ENCODE measurements at regions not wholly inside any gene's neighbourhood (a gene's known extent, or its start where the extent isn't known, plus 50 kb on each side); places are given as distances from the start of the nearest gene placed in this dataset.

DNA sequence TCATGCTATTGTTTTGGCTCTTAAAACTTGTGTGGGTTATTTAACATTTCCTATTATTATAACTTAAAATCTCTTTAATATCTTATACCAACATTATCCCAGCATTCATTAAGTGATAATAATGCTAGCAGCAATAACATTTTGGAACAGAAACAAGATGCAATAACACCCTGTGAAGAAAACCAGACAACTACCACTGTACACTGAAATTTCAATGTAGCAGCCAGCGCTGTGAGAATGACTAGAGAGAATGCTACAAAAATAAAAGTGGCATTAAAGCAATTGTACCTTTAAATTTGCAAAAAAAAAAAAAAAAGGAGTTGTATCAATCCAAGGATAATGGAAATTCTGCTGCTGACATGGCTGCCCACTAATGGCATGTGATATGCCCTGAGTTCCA lies 269.9 kb downstream of the TTC32 start (continued):
- TF ChIP-seq, protein P1, sequence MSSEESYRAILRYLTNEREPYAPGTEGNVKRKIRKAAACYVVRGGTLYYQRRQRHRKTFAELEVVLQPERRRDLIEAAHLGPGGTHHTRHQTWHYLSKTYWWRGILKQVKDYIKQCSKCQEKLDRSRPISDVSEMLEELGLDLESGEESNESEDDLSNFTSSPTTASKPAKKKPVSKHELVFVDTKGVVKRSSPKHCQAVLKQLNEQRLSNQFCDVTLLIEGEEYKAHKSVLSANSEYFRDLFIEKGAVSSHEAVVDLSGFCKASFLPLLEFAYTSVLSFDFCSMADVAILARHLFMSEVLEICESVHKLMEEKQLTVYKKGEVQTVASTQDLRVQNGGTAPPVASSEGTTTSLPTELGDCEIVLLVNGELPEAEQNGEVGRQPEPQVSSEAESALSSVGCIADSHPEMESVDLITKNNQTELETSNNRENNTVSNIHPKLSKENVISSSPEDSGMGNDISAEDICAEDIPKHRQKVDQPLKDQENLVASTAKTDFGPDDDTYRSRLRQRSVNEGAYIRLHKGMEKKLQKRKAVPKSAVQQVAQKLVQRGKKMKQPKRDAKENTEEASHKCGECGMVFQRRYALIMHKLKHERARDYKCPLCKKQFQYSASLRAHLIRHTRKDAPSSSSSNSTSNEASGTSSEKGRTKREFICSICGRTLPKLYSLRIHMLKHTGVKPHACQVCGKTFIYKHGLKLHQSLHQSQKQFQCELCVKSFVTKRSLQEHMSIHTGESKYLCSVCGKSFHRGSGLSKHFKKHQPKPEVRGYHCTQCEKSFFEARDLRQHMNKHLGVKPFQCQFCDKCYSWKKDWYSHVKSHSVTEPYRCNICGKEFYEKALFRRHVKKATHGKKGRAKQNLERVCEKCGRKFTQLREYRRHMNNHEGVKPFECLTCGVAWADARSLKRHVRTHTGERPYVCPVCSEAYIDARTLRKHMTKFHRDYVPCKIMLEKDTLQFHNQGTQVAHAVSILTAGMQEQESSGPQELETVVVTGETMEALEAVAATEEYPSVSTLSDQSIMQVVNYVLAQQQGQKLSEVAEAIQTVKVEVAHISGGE (CRISPR knock-in tag; IDR thresholded peaks at IDR 0.05) = no peak
- no peak for TF ChIP-seq SIX5 (IDR thresholded peaks at IDR 0.05; ENCODE audit: low read depth, low read length, severe bottlenecking)
- no peak for TF ChIP-seq FOS (IDR thresholded peaks at IDR 0.05; ENCODE audit: borderline replicate concordance, extremely low read depth, insufficient read length)

DNA sequence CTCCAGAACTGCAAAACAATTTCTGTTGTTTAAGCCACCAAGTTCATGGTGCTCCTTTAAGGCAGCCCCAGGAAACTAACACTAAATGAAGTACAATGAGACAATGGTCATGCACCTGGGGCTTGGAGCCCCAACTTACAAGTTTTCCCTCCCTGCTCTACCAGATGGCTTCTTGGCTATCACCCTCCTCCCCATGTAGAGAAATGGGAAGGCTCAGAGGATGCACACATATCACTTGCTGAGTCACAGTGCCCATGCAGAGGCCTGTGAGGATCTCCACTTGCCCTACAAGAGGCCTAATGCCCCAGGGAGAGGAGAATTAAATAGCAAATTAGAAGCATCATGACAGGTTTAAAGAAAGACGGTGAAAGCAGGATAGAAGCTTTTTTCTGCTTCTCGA lies 270.9 kb downstream of the TTC32 start:
- FAIRE-seq = no peak
- Histone ChIP-seq H3K36me3 (ENCODE audit: control insufficient read depth in 2 of 2, insufficient read depth in 2 of 2, low read length in 1 of 2) (no peaks in the 10 kb centered on the region), H3K79me2 (ENCODE audit: control insufficient read depth, insufficient read depth, low read length) (no peaks in the 10 kb centered on the region), H3K27ac (ENCODE audit: control insufficient read depth, insufficient read depth) (no peak overlapping the region), H3K4me1 (ENCODE audit: control insufficient read depth, insufficient read depth, low read length) (no peaks in the 10 kb centered on the region), H3K9me3 (replicated peaks; ENCODE audit: control insufficient read depth, insufficient read depth, low read length) (no peaks in the 10 kb centered on the region), H3K4me3 (no peak overlapping the region), H4K20me1 (ENCODE audit: control insufficient read depth, insufficient read depth) (no peaks in the 10 kb centered on the region), H3K4me2 (ENCODE audit: control insufficient read depth, insufficient read depth) (no peak overlapping the region), H3K27me3 (replicated peaks in 1 of 2; ENCODE audit: control insufficient read depth in 2 of 2, insufficient read depth in 2 of 2, low read length in 1 of 2) (no peaks in the 10 kb centered on the region; a peak in 1 of 4 replicates), H3K9ac (ENCODE audit: control insufficient read depth, insufficient read depth, low read length) (no peak overlapping the region), H2AFZ (ENCODE audit: control insufficient read depth, low read depth, low read length) (no peak overlapping the region)
- in situ Hi-C loops (cut with MboI) = no loop called here
- CTCF ChIA-PET = interaction anchor here (0.7 kb wide), 1 partner anchor 282 kb away, joined by 3 read pairs; no protein-coding TSS in a partner anchor
- POLR2A ChIA-PET = no interaction called here
- no peak for DNase-seq (ENCODE audit: low read depth, low spot score)
- SMC1A ChIA-PET (ENCODE audit: uncharacterized antibody, unreplicated experiment) = interaction anchor here (0.7 to 0.8 kb wide), 3 partner anchors 12 to 1898 kb away, joined by 3 read pairs; no protein-coding TSS in a partner anchor
- intact Hi-C loops (cut with micrococcal nuclease; ENCODE audit: unreplicated experiment) = no loop called here
- RAD21 ChIA-PET (ENCODE audit: unreplicated experiment) = no interaction called here
- no TSS peak for BruUV-seq (replicated peaks)
- no peak for TF ChIP-seq SRF (IDR thresholded peaks at IDR 0.05; ENCODE audit: low read depth in 2 of 2, low read length in 2 of 2)
- TF ChIP-seq, protein P2, sequence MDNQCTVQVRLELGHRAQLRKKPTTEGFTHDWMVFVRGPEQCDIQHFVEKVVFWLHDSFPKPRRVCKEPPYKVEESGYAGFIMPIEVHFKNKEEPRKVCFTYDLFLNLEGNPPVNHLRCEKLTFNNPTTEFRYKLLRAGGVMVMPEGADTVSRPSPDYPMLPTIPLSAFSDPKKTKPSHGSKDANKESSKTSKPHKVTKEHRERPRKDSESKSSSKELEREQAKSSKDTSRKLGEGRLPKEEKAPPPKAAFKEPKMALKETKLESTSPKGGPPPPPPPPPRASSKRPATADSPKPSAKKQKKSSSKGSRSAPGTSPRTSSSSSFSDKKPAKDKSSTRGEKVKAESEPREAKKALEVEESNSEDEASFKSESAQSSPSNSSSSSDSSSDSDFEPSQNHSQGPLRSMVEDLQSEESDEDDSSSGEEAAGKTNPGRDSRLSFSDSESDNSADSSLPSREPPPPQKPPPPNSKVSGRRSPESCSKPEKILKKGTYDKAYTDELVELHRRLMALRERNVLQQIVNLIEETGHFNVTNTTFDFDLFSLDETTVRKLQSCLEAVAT (IDR thresholded peaks at IDR 0.05) = no peak
- ATAC-seq = no peak
- 0% methylated on average over 2 of the region's 2 CpGs for WGBS (ENCODE audit: insufficient coverage, insufficient replicate concordance, low lambda C conversion rate, missing lambda C conversion rate)

All from GM12878 (cell line).